HTR-8/SVneo (cell line): ENCODE measurements at regions not wholly inside any gene's neighbourhood (a gene's known extent, or its start where the extent isn't known, plus 50 kb on each side); places are given as distances from the start of the nearest gene placed in this dataset.
A peak's percentile ranks its signal among the peaks of the same experiment; 100 is the strongest.
"Not testable (repeated sequence)": the region's sequence is repeated elsewhere in the genome, so short reads cannot be mapped to it uniquely, and the experiment has no call there.

ENCODE experiments used
- DNase-seq: peaks from one replicate; pipeline ENCODE4 v3.0.0; 2011; ENCODE audit warnings: low spot score, mixed read lengths; ENCODE audit not compliant: insufficient read length
- FAIRE-seq: peaks from 2 replicates; lab custom pipeline; 2011; peaks lifted over from hg19 to GRCh38; lab: Jason Lieb, UNC

GRCh38 chr2:242085941-242086621 is 216.6 kb downstream of the RTP5 start:
- DNase-seq (no peak), FAIRE-seq (no peak)

GRCh38 chr2:242088044-242088443 is 218.5 kb downstream of the RTP5 start:
- FAIRE-seq, DNase-seq: not testable (repeated sequence)

- DNase-seq (peak; percentile 88), FAIRE-seq (peak; percentile 84)
Observed at GRCh38 chr2:242088471-242089212, 219.1 kb downstream of the RTP5 start.

- not testable (repeated sequence) for DNase-seq, FAIRE-seq
Observed at GRCh38 chr2:242089213-242089549, 219.7 kb downstream of the RTP5 start.

GRCh38 chr2:242097278-242097677 is 227.7 kb downstream of the RTP5 start:
- not testable (repeated sequence) for DNase-seq, FAIRE-seq

GRCh38 chr2:242098034-242098433 is 228.5 kb downstream of the RTP5 start:
- no peak for DNase-seq
- no peak for FAIRE-seq

- DNase-seq: no peak
- FAIRE-seq: no peak
Observed at GRCh38 chr2:242098445-242099128, 229.1 kb downstream of the RTP5 start.

GRCh38 chr2:242103093-242103492 is 233.6 kb downstream of the RTP5 start:
- DNase-seq, FAIRE-seq: not testable (repeated sequence)

GRCh38 chr2:242104202-242104956 is 234.8 kb downstream of the RTP5 start:
- not testable (repeated sequence) for DNase-seq, FAIRE-seq

- not testable (repeated sequence) for FAIRE-seq, DNase-seq
Observed at GRCh38 chr2:242107065-242107464, 237.5 kb downstream of the RTP5 start.

GRCh38 chr2:242108797-242109500 is 239.4 kb downstream of the RTP5 start:
- FAIRE-seq, DNase-seq: not testable (repeated sequence)

- not testable (repeated sequence) for FAIRE-seq, DNase-seq
Observed at GRCh38 chr2:242109819-242110218, 240.3 kb downstream of the RTP5 start.

GRCh38 chr2:242111954-242112353 is 242.4 kb downstream of the RTP5 start:
- not testable (repeated sequence) for DNase-seq, FAIRE-seq

GRCh38 chr2:242113492-242113891 is 244.0 kb downstream of the RTP5 start:
- FAIRE-seq, DNase-seq: not testable (repeated sequence)

- not testable (repeated sequence) for DNase-seq, FAIRE-seq
Observed at GRCh38 chr2:242116676-242117075, 247.1 kb downstream of the RTP5 start.

- not testable (repeated sequence) for FAIRE-seq, DNase-seq
Observed at GRCh38 chr2:242117305-242117704, 247.8 kb downstream of the RTP5 start.

GRCh38 chr2:242119682-242120081 is 250.2 kb downstream of the RTP5 start:
- not testable (repeated sequence) for FAIRE-seq, DNase-seq

- FAIRE-seq: not testable (repeated sequence)
Observed at GRCh38 chr2:242130682-242131081, 261.2 kb downstream of the RTP5 start.

GRCh38 chr2:242159921-242160320 is 290.4 kb downstream of the RTP5 start:
- DNase-seq, FAIRE-seq: not testable (repeated sequence)

More at GRCh38 chr2:242130682-242131081, 261.2 kb downstream of the RTP5 start:
- DNase-seq: not testable (repeated sequence)
